GM12878 (cell line): ENCODE measurements at regions not wholly inside any gene's neighbourhood (a gene's known extent, or its start where the extent isn't known, plus 50 kb on each side); places are given as distances from the start of the nearest gene placed in this dataset.

Source experiments
- ATAC-seq: fragments of 200-7000 bp; cut with Tn5 transposase; 3 replicates; pipeline ENCODE4 v1.9.1; 2020; ENCODE audit warnings: mild to moderate bottlenecking, moderate library complexity
- BruUV-seq: library from RNA; stranded (reverse); fragments of 400-500 nt; replicated peaks from 2 replicates; lab custom pipeline; 2021; lab: Mats Ljungman, UMichigan
- CTCF ChIA-PET: fragments of 300-600 bp; sonication (Branson Sonifier 250); formaldehyde crosslinking; extraction: SDS; loops from one replicate; lab custom pipeline; 2021; ENCODE audit warnings: inconsistent platforms; lab: Yijun Ruan, JAX
- POLR2A ChIA-PET: fragments of 350-600 bp; formaldehyde crosslinking; extraction: SDS; loops from one replicate; lab custom pipeline; 2021; ENCODE audit warnings: inconsistent platforms; lab: Charles Lee
- RAD21 ChIA-PET: fragments of 300-600 bp; sonication (Branson Sonifier 250); formaldehyde crosslinking; loops from one replicate; lab custom pipeline; 2023; ENCODE audit warnings: antibody characterized with exemption; ENCODE audit not compliant: unreplicated experiment; lab: Charles Lee
- SMC1A ChIA-PET: fragments of 300-600 bp; sonication (Branson Sonifier 250); formaldehyde crosslinking; loops from one replicate; lab custom pipeline; 2023; ENCODE audit not compliant: unreplicated experiment, uncharacterized antibody; lab: Charles Lee
- DNase-seq: peaks from one replicate; pipeline ENCODE4 v3.0.0-alpha.2; 2011; ENCODE audit warnings: low read depth, low spot score
- FAIRE-seq: peaks from 3 replicates; lab custom pipeline; 2011; peaks lifted over from hg19 to GRCh38; lab: Jason Lieb, UNC
- H2AFZ ChIP-seq: 2 replicates; pipeline ENCODE4 v1.6.0; 2011; ENCODE audit warnings: low read depth, low read length, control low read depth; ENCODE audit not compliant: control insufficient read depth
- H3K27ac ChIP-seq: 2 replicates; pipeline ENCODE4 v1.5.1; 2011; ENCODE audit warnings: control low read depth; ENCODE audit not compliant: control insufficient read depth, insufficient read depth
- H3K27me3 ChIP-seq, 2 experiments: replicated peaks in 1 of 2; 2 replicates each; pipeline versions ENCODE4 v1.6.0 to v1.6.1; 2011; ENCODE audit warnings: low read length in 1 of 2; ENCODE audit not compliant: control insufficient read depth in 2 of 2, insufficient read depth in 2 of 2
- H3K36me3 ChIP-seq, 2 experiments: 2 replicates each; pipeline ENCODE4 v1.5.1; 2011; ENCODE audit warnings: low read length in 1 of 2; ENCODE audit not compliant: control insufficient read depth in 2 of 2, insufficient read depth in 2 of 2
- H3K4me1 ChIP-seq: 2 replicates; pipeline ENCODE4 v1.6.1; 2011; ENCODE audit warnings: mild to moderate bottlenecking, low read length, moderate library complexity, mixed read lengths; ENCODE audit not compliant: control insufficient read depth, insufficient read depth
- H3K4me2 ChIP-seq: 2 replicates; pipeline ENCODE4 v1.6.0; 2011; ENCODE audit warnings: control low read depth; ENCODE audit not compliant: control insufficient read depth, insufficient read depth
- H3K4me3 ChIP-seq: fragments of 200-600 bp; sonication (generic); 2 replicates; pipeline ENCODE4 v1.5.1; 2016
- H3K79me2 ChIP-seq: 2 replicates; pipeline ENCODE4 v1.6.0; 2011; ENCODE audit warnings: low read length; ENCODE audit not compliant: control insufficient read depth, insufficient read depth
- H3K9ac ChIP-seq: 2 replicates; pipeline ENCODE4 v1.8.0; 2011; ENCODE audit warnings: low read length, control low read depth, mixed read lengths; ENCODE audit not compliant: control insufficient read depth, insufficient read depth
- H3K9me3 ChIP-seq: replicated peaks from 3 replicates; pipeline ENCODE4 v1.5.1; 2011; ENCODE audit warnings: mild to moderate bottlenecking, low read length; ENCODE audit not compliant: control insufficient read depth, insufficient read depth
- H4K20me1 ChIP-seq: 2 replicates; pipeline ENCODE4 v1.6.0; 2011; ENCODE audit not compliant: control insufficient read depth, insufficient read depth
- ASH2L ChIP-seq: fragments of 300-600, 200-600 bp; sonication (generic); IDR thresholded peaks from 2 replicates; pipeline ENCODE4 v1.6.1; 2017; ENCODE audit warnings: low read depth, mild to moderate bottlenecking, borderline replicate concordance
- CHD1 ChIP-seq: IDR thresholded peaks from 2 replicates; pipeline ENCODE4 v1.6.1; 2012; ENCODE audit warnings: low read depth, low read length, improper control_type of control experiment
- E2F4 ChIP-seq: IDR thresholded peaks from 2 replicates; pipeline ENCODE4 v1.6.1; 2012; ENCODE audit warnings: low read depth, low read length, improper control_type of control experiment
- FOXK2 ChIP-seq: fragments of 450-650 bp; IDR thresholded peaks from 2 replicates; pipeline ENCODE4 v1.6.1; 2017; ENCODE audit warnings: mild to moderate bottlenecking, moderate library complexity
- FOXM1 ChIP-seq: IDR thresholded peaks from 2 replicates; pipeline ENCODE4 v1.6.1; 2012; ENCODE audit warnings: low read depth, mild to moderate bottlenecking, inconsistent platforms, low read length, moderate library complexity
- JUNB ChIP-seq: IDR thresholded peaks from 2 replicates; pipeline ENCODE4 v1.6.1; 2016; ENCODE audit warnings: antibody characterized with exemption, mild to moderate bottlenecking
- KLF5 ChIP-seq: fragments of 450-650 bp; IDR thresholded peaks from 2 replicates; pipeline ENCODE4 v1.6.1; 2014; ENCODE audit warnings: mild to moderate bottlenecking; ENCODE audit not compliant: partially characterized antibody
- MTA3 ChIP-seq: IDR thresholded peaks from 2 replicates; pipeline ENCODE4 v1.6.1; 2012; ENCODE audit warnings: low read length, inconsistent platforms, borderline replicate concordance
- NR2C1 ChIP-seq: fragments of 450-650 bp; IDR thresholded peaks from 2 replicates; pipeline ENCODE4 v1.6.1; 2017; ENCODE audit warnings: antibody characterized with exemption, mild to moderate bottlenecking, moderate library complexity
- NRF1 ChIP-seq: conservative IDR thresholded peaks from 2 replicates; pipeline ENCODE4 v1.6.1; 2011; ENCODE audit warnings: mild to moderate bottlenecking, low read depth, low read length, improper control_type of control experiment
- POU2F2 ChIP-seq: IDR thresholded peaks from 3 replicates; pipeline ENCODE4 v1.6.1; 2011; ENCODE audit warnings: low read depth, mild to moderate bottlenecking, low read length, borderline replicate concordance
- SIN3A ChIP-seq: IDR thresholded peaks from 2 replicates; pipeline ENCODE4 v1.6.1; 2012; ENCODE audit warnings: low read depth, low read length, improper control_type of control experiment
- SKIL ChIP-seq: fragments of 450-650 bp; IDR thresholded peaks from 2 replicates; pipeline ENCODE4 v1.6.1; 2017; ENCODE audit warnings: mild to moderate bottlenecking, low read depth, inconsistent platforms; ENCODE audit not compliant: poor library complexity, severe bottlenecking
- SREBF1 ChIP-seq: IDR thresholded peaks from 2 replicates; pipeline ENCODE4 v1.6.1; 2012; ENCODE audit warnings: mild to moderate bottlenecking, low read length
- TCF7 ChIP-seq: IDR thresholded peaks from 2 replicates; pipeline ENCODE4 v1.6.1; 2014; ENCODE audit warnings: antibody characterized with exemption, borderline replicate concordance
- ZNF274 ChIP-seq: IDR thresholded peaks from one replicate; pipeline ENCODE4 v1.8.0; 2011; ENCODE audit not compliant: insufficient read length, insufficient read depth
- ZNF622 ChIP-seq: fragments of 450-650 bp; IDR thresholded peaks from 2 replicates; pipeline ENCODE4 v1.6.1; 2017; ENCODE audit warnings: mild to moderate bottlenecking, inconsistent platforms
- in situ Hi-C: fragments of 300-500 bp; cut with MboI; formaldehyde crosslinking; loops from 9 replicates; pipeline ENCODE4 v1.14.3; 2018; ENCODE audit warnings: mixed read lengths
- intact Hi-C: fragments of 100-400 bp; cut with micrococcal nuclease; formaldehyde crosslinking; loops from one replicate; pipeline ENCODE4 v1.14.2; 2022; ENCODE audit not compliant: unreplicated experiment
- TF ChIP-seq, protein P1 (sequence below): fragments of 450-650 bp; IDR thresholded peaks from 2 replicates; pipeline ENCODE4 v1.6.1; 2018; ENCODE audit warnings: borderline replicate concordance, mild to moderate bottlenecking; ENCODE audit not compliant: partially characterized antibody
- TF ChIP-seq, protein P2 (sequence below): fragments of 450-650 bp; conservative IDR thresholded peaks from 2 replicates; pipeline ENCODE4 v1.6.1; 2017; ENCODE audit warnings: mild to moderate bottlenecking, moderate library complexity

DNA sequence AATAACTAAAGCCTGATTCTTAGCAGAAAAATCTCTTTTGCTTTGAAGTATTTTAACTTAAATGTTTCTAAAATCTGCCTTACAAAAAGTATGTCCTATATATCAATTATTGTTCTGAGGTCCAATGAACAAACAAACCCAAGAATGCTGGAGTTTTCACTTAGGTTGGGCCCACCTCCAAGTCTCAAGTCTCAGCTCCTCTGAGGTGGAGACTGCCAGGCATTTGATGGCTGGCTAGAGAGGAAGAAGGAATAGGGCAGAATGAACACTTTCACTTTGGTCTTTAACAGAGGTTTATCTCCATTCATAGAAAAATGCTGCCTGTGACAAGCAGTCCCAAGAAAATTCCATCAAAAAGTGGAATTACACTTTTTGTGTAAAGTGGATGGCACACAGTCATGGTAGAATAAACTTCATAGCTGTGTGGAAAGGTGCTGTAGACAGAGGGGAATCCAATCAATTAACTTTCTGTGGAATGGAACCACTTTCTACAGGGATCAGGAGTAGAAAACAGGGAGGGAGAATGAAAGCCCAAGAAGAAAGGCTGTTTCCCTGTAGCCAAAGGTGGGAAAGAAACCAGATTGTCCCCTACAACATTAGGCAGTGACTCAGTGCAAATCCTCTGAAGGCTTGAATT lies 349.4 kb upstream of the RUNX1 start:
- H3K79me2 ChIP-seq: no peaks in the 10 kb centered on the region
- DNase-seq (no peak), ATAC-seq (no peak), FAIRE-seq (no peak)
- no peaks in the 10 kb centered on the region for H3K36me3 ChIP-seq
- intact Hi-C loops (loop anchor here (10.0 kb wide), 1 partner anchor 344 kb away; no protein-coding TSS in a partner anchor), in situ Hi-C loops (no loop called here)
- ChIA-PET POLR2A (no interaction called here), RAD21 (interaction anchor here (1.0 kb wide), 1 partner anchor 9 kb away, joined by 4 read pairs; no protein-coding TSS in a partner anchor), CTCF (no interaction called here), SMC1A (no interaction called here)
- no peak overlapping the region for H3K9ac ChIP-seq
- H4K20me1 ChIP-seq: no peaks in the 10 kb centered on the region
- H3K4me3 ChIP-seq: no peak overlapping the region
- no peak overlapping the region for H3K4me2 ChIP-seq
- TF ChIP-seq, protein P1, sequence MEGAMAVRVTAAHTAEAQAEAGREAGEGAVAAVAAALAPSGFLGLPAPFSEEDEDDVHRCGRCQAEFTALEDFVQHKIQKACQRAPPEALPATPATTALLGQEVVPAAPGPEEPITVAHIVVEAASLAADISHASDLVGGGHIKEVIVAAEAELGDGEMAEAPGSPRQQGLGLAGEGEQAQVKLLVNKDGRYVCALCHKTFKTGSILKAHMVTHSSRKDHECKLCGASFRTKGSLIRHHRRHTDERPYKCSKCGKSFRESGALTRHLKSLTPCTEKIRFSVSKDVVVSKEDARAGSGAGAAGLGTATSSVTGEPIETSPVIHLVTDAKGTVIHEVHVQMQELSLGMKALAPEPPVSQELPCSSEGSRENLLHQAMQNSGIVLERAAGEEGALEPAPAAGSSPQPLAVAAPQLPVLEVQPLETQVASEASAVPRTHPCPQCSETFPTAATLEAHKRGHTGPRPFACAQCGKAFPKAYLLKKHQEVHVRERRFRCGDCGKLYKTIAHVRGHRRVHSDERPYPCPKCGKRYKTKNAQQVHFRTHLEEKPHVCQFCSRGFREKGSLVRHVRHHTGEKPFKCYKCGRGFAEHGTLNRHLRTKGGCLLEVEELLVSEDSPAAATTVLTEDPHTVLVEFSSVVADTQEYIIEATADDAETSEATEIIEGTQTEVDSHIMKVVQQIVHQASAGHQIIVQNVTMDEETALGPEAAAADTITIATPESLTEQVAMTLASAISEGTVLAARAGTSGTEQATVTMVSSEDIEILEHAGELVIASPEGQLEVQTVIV: no peak
- no peak for TF ChIP-seq ASH2L
- no peak for TF ChIP-seq ZNF274
- no peak for TF ChIP-seq JUNB
- TF ChIP-seq SIN3A: no peak
- TF ChIP-seq TCF7: no peak
- no peak for TF ChIP-seq POU2F2
- no peak for TF ChIP-seq NRF1
- TF ChIP-seq ZNF622: no peak
- TF ChIP-seq FOXK2: no peak
- TF ChIP-seq NR2C1: no peak
- no peak for TF ChIP-seq KLF5
- TF ChIP-seq SKIL: no peak
- no peak for TF ChIP-seq SREBF1
- TF ChIP-seq CHD1: no peak
- TF ChIP-seq, protein P2, sequence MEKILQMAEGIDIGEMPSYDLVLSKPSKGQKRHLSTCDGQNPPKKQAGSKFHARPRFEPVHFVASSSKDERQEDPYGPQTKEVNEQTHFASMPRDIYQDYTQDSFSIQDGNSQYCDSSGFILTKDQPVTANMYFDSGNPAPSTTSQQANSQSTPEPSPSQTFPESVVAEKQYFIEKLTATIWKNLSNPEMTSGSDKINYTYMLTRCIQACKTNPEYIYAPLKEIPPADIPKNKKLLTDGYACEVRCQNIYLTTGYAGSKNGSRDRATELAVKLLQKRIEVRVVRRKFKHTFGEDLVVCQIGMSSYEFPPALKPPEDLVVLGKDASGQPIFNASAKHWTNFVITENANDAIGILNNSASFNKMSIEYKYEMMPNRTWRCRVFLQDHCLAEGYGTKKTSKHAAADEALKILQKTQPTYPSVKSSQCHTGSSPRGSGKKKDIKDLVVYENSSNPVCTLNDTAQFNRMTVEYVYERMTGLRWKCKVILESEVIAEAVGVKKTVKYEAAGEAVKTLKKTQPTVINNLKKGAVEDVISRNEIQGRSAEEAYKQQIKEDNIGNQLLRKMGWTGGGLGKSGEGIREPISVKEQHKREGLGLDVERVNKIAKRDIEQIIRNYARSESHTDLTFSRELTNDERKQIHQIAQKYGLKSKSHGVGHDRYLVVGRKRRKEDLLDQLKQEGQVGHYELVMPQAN: no peak
- TF ChIP-seq MTA3: no peak
- TF ChIP-seq FOXM1: no peak
- no peak for TF ChIP-seq E2F4
- H2AFZ ChIP-seq: no peak overlapping the region
- H3K27ac ChIP-seq: no peak overlapping the region
- no peaks in the 10 kb centered on the region for H3K9me3 ChIP-seq
- H3K4me1 ChIP-seq: no peaks in the 10 kb centered on the region
- no peaks in the 10 kb centered on the region; a peak in 1 of 4 replicates for H3K27me3 ChIP-seq
- BruUV-seq: no TSS peak
